NT2/D1 (cell line): ENCODE measurements at regions not wholly inside any gene's neighbourhood (a gene's known extent, or its start where the extent isn't known, plus 50 kb on each side); places are given as distances from the start of the nearest gene placed in this dataset.

ENCODE experiments used
- DNase-seq: peaks from one replicate; pipeline ENCODE4 v3.0.0-alpha.2; 2011; ENCODE audit warnings: low read depth, low spot score
- H3K27me3 ChIP-seq: 2 replicates; pipeline ENCODE4 v1.6.0; 2011; ENCODE audit warnings: mild to moderate bottlenecking; ENCODE audit not compliant: insufficient read length, insufficient read depth
- H3K36me3 ChIP-seq: 2 replicates; pipeline ENCODE4 v1.6.1; 2011; ENCODE audit warnings: mild to moderate bottlenecking, low read length, mixed read lengths; ENCODE audit not compliant: insufficient read depth, insufficient read length
- H3K4me1 ChIP-seq: 2 replicates; pipeline ENCODE4 v1.5.1; 2011; ENCODE audit not compliant: insufficient read depth, insufficient read length
- H3K4me3 ChIP-seq: 2 replicates; pipeline ENCODE4 v1.5.1; 2011; ENCODE audit warnings: low read depth; ENCODE audit not compliant: insufficient read length
- H3K9ac ChIP-seq: 2 replicates; pipeline ENCODE4 v1.6.0; 2011; ENCODE audit warnings: low read depth; ENCODE audit not compliant: insufficient read length
- H3K9me3 ChIP-seq: 2 replicates; pipeline ENCODE4 v1.5.1; 2011; ENCODE audit warnings: mild to moderate bottlenecking, low read length; ENCODE audit not compliant: insufficient read depth
- SUZ12 ChIP-seq: IDR thresholded peaks from 2 replicates; pipeline ENCODE4 v1.6.1; 2011; ENCODE audit not compliant: insufficient read length, insufficient read depth; ENCODE audit errors: extremely low read depth
- YY1 ChIP-seq: IDR thresholded peaks from 2 replicates; pipeline ENCODE4 v1.6.1; 2011; ENCODE audit not compliant: insufficient read length, insufficient read depth
- ZNF274 ChIP-seq: IDR thresholded peaks from 2 replicates; pipeline ENCODE4 v1.6.1; 2011; ENCODE audit warnings: mild to moderate bottlenecking, low read depth, low read length

DNA sequence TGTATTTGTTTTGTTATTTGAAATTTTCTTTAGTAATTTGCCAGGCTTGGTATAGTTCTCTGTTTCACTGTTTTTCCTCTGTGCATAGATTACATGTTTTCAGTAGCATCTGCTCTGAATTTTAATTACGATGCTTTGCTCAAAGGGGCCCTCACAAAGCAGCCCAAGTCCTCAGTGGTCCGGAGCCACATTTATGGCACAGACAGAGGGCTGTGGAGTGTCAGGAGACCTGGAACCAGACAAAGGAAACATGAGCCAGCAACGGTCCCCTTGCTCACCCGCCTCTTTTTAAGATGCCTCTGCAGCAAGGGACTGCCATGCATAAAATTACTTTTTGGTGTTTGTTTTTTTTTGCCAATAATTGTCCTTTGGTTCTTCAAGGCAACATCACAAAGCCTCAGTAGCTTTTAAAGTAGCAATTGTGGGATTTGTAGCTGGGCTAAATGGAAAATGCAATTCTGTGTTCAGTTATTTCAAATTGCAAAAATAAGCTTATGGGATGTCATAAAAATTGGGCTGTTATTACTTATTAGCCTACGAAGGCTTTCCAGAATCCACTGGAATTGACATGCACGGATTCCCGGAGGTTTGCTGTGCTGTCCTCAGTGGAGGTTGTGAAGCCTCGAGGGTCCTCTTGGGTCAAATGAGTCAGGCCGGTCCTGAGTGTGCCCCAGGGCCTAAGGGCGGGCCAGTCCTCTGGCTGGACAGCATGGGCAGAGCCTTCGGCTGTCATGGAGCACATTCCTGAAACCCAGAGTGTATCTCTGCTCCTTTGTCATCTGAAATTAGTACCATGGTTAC is 422.8 kb downstream of the GLRX3 start:
- Histone ChIP-seq H3K4me3 (no peak overlapping the region), H3K27me3 (no peaks in the 10 kb centered on the region), H3K4me1 (peaks cover 2% of the 10 kb centered on the region), H3K36me3 (no peaks in the 10 kb centered on the region), H3K9ac (no peak overlapping the region), H3K9me3 (no peaks in the 10 kb centered on the region)
- TF ChIP-seq SUZ12 (no peak), YY1 (no peak), ZNF274 (no peak)
- no peak for DNase-seq

DNA sequence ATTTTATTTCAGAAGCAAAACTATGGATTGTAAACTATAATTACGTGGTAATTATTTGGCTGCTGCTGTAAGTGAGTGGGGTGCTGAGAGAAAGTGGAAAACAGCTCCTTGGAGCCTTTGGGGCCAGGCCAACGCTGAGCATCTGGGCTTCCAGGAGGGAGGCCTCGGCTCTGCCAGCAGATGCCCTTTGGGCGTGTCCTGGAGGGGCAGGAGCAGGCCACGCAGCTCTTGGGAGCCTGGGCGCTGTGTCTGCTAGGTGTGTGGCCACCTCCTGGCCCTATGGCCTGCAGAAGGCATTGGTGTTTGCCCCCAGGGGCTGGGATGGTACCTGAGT is 423.3 kb downstream of the GLRX3 start:
- Histone ChIP-seq H3K4me3 (no peak overlapping the region), H3K9ac (no peak overlapping the region), H3K27me3 (no peaks in the 10 kb centered on the region), H3K36me3 (no peaks in the 10 kb centered on the region), H3K4me1 (peaks cover 2% of the 10 kb centered on the region), H3K9me3 (no peaks in the 10 kb centered on the region)
- no peak for TF ChIP-seq ZNF274
- no peak for TF ChIP-seq SUZ12
- TF ChIP-seq YY1, result no peak
- no peak for DNase-seq

DNA sequence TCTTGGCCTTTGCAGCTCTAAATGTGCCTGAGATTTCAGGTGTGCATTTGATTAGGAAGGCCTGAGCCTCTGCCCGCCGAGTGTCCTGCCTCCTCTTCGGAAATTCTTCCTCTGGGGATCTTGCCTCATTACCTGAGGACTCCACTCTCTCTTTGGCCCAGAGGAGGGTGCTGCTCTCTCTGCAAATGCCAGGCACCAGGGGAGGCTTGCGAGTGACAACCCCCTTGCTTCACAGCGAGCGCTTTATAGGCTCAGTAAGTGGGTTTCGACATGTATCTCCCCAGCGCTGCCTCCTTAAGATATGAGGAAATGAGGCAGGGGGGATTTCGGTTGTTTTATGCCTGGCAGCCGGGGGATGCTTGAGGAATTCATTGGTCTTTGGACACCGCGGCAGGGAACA is 423.9 kb downstream of the GLRX3 start:
- Histone ChIP-seq H3K27me3 (no peaks in the 10 kb centered on the region), H3K9me3 (no peaks in the 10 kb centered on the region), H3K4me1 (peaks cover 2% of the 10 kb centered on the region), H3K4me3 (no peak overlapping the region), H3K36me3 (no peaks in the 10 kb centered on the region), H3K9ac (no peak overlapping the region)
- TF ChIP-seq YY1 (no peak), ZNF274 (no peak), SUZ12 (no peak)
- no peak for DNase-seq

DNA sequence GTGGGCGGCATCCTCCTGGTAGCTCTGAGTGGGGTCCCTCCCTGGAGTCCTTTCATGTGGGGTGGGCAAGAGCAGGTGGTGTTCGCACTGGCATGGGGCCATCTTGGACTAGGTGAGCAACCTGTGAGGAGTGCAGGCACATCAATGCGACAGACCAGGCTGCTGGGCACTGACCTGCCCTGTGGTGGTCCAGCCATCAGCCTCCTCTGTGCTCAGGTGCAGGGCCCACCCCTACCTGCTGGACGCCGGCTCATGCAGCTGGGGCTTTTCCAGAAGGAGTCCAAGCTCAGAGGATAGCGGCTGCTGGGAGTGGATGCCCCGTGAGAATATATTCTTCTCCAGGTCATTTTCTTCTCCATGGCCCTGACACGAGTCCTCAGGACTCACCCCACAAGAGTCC is 424.4 kb downstream of the GLRX3 start:
- H3K4me3 ChIP-seq, result no peak overlapping the region
- H3K27me3 ChIP-seq, result no peaks in the 10 kb centered on the region
- no peaks in the 10 kb centered on the region for H3K9me3 ChIP-seq
- TF ChIP-seq SUZ12 (no peak), YY1 (no peak), ZNF274 (no peak)
- no peak overlapping the region for H3K9ac ChIP-seq
- no peak for DNase-seq
- H3K4me1 ChIP-seq, result peaks cover 2% of the 10 kb centered on the region
- no peaks in the 10 kb centered on the region for H3K36me3 ChIP-seq

DNA sequence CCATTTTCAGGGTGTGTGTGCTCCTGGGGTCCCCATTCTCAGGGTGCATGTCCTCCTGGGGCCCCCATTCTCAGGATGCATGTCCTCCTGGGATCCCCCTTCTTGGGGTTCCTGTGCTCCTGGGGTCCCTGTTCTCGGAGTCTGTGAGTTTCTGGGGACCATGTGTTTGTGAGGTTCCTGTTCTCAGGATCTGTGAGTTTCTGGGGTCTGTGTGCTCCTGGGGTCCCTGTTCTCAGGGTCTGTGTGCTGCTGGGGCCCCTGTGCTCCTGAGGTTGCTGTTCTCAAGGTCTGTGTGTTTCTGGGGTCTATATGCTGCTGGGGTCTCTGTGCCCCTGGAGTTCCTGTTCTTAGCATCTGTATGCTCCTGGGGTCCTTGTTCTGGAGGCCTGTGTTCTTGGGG is 425.5 kb downstream of the GLRX3 start:
- H3K9ac ChIP-seq, result no peak overlapping the region
- H3K27me3 ChIP-seq, result no peaks in the 10 kb centered on the region
- TF ChIP-seq YY1 (no peak), ZNF274 (no peak), SUZ12 (no peak)
- no peaks in the 10 kb centered on the region for H3K9me3 ChIP-seq
- peaks cover 2% of the 10 kb centered on the region for H3K4me1 ChIP-seq
- H3K36me3 ChIP-seq, result no peaks in the 10 kb centered on the region
- DNase-seq, result no peak
- H3K4me3 ChIP-seq, result no peak overlapping the region

DNA sequence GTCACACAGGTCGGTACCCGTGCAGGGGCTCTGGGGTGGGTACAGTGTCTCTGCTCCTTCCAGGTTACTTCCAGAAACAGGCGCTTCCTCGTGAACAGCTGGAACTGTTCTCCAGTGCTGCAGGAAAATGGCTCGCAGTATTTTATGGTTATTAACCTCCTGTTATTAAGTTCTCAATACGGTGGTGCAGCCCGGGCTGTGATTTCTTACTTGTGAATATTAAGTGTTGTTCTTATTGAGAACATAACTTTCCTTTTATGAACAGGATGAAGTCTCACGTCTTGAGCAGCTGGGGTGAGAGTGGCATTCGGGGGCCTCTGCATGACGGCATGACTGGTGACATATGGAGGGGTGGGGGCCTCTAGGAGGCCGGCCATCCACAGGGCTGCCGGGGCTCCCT is 430.8 kb downstream of the GLRX3 start:
- no peaks in the 10 kb centered on the region for H3K4me1 ChIP-seq
- DNase-seq, result no peak
- TF ChIP-seq SUZ12 (no peak), ZNF274 (no peak), YY1 (no peak)
- no peaks in the 10 kb centered on the region for H3K27me3 ChIP-seq
- no peak overlapping the region for H3K9ac ChIP-seq
- no peaks in the 10 kb centered on the region for H3K36me3 ChIP-seq
- no peaks in the 10 kb centered on the region for H3K9me3 ChIP-seq
- H3K4me3 ChIP-seq, result no peak overlapping the region

DNA sequence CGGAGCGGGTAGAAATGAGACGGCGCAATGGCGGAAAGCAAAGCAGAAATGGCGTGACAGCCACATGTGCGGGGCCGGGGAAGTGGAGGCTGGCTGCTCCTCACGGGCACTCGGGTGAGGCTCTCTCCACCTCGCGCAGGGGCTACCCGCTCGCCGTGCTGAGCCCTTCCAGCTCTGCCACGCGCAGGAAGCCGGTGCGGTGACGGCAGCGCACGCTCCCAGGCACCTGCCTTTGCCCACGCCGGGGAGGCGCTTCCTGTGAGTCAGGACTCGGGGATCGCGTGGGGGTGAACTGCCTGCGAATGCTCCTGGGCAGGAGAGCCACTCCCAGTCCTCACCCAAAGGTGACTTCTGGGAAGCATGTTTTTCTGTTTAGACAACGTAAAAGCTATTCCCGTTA is 431.2 kb downstream of the GLRX3 start:
- Histone ChIP-seq H3K9me3 (no peaks in the 10 kb centered on the region), H3K4me3 (no peak overlapping the region), H3K36me3 (no peaks in the 10 kb centered on the region), H3K9ac (no peak overlapping the region), H3K27me3 (no peaks in the 10 kb centered on the region), H3K4me1 (no peaks in the 10 kb centered on the region)
- TF ChIP-seq YY1 (no peak), ZNF274 (no peak), SUZ12 (no peak)
- DNase-seq, result no peak
